SK-N-SH treated with all-trans-retinoic acid at 6 μM for 48 hours (cell line): ENCODE measurements at regions not wholly inside any gene's neighbourhood (a gene's known extent, or its start where the extent isn't known, plus 50 kb on each side); places are given as distances from the start of the nearest gene placed in this dataset.

Experiments used
- ARNTL ChIP-seq: fragments of 450-650 bp; formaldehyde crosslinking; IDR thresholded peaks from 2 replicates; pipeline ENCODE4 v1.5.0; 2020; ENCODE audit warnings: low read depth, mild to moderate bottlenecking, moderate library complexity, borderline replicate concordance
- BACH2 ChIP-seq: fragments of 250-450 bp; sonication (Bioruptor Pico); IDR thresholded peaks from 2 replicates; pipeline ENCODE4 v1.9.0; 2021; ENCODE audit warnings: mild to moderate bottlenecking, borderline replicate concordance
- CSDC2 ChIP-seq: fragments of 250-450 bp; sonication (Bioruptor Pico); IDR thresholded peaks from 2 replicates; pipeline ENCODE4 v1.5.0; 2020; ENCODE audit warnings: mild to moderate bottlenecking, moderate library complexity
- ESRRG ChIP-seq: fragments of 250-450 bp; sonication (Bioruptor Pico); IDR thresholded peaks from 2 replicates; pipeline ENCODE4 v1.6.1; 2021; ENCODE audit warnings: mild to moderate bottlenecking
- SNAI2 ChIP-seq: fragments of 250-450 bp; sonication (Bioruptor Pico); IDR thresholded peaks from 2 replicates; pipeline ENCODE4 v1.5.0; 2020; ENCODE audit warnings: mild to moderate bottlenecking, moderate library complexity
- ZC3H10 ChIP-seq: fragments of 250-450 bp; sonication (Bioruptor Pico); IDR thresholded peaks from 2 replicates; pipeline ENCODE4 v1.5.1; 2021; ENCODE audit warnings: mild to moderate bottlenecking, moderate library complexity
- ZFP30 ChIP-seq: fragments of 450-650 bp; formaldehyde crosslinking; IDR thresholded peaks from 2 replicates; pipeline ENCODE4 v1.5.0; 2022; ENCODE audit warnings: mild to moderate bottlenecking, moderate library complexity
- ZNF70 ChIP-seq: fragments of 450-650 bp; formaldehyde crosslinking; IDR thresholded peaks from 2 replicates; pipeline ENCODE4 v1.5.0; 2020; ENCODE audit warnings: mild to moderate bottlenecking, moderate library complexity
- TF ChIP-seq, protein P1 (sequence below): fragments of 250-450 bp; sonication (Bioruptor Pico); IDR thresholded peaks from 2 replicates; pipeline ENCODE4 v1.8.0; 2020; ENCODE audit warnings: mild to moderate bottlenecking, moderate library complexity, borderline replicate concordance
- TF ChIP-seq, protein P2 (sequence below): fragments of 250-450 bp; sonication (Bioruptor Pico); IDR thresholded peaks from 2 replicates; pipeline ENCODE4 v1.5.1; 2020; ENCODE audit warnings: low read depth, mild to moderate bottlenecking, moderate library complexity

DNA sequence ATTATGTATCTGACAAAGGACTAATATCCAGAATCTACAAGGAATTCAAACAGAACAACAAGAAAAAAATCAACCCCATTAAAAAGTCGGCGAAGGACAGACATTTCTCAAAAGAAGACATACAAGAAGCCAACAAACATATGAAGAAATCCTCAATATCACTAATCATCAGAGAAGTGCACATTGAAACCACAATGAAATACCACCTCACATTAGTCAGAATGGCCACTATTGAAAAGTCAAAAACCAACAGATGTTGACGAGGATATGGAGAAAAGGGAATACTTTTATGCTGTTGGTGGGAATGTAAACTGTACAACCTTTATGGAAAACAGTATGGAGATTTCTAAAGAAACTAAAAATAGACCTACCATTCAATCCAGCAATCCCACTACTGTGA lies 233.1 kb upstream of the PLSCR5 start:
- TF ChIP-seq ZFP30 (CRISPR knock-in tag) (no peak), SNAI2 (no peak), ZNF70 (CRISPR knock-in tag) (no peak), CSDC2 (CRISPR knock-in tag) (no peak), ZC3H10 (CRISPR knock-in tag) (no peak), ARNTL (CRISPR knock-in tag) (no peak), ESRRG (CRISPR knock-in tag) (no peak), BACH2 (CRISPR knock-in tag) (no peak)
- TF ChIP-seq, protein P1, sequence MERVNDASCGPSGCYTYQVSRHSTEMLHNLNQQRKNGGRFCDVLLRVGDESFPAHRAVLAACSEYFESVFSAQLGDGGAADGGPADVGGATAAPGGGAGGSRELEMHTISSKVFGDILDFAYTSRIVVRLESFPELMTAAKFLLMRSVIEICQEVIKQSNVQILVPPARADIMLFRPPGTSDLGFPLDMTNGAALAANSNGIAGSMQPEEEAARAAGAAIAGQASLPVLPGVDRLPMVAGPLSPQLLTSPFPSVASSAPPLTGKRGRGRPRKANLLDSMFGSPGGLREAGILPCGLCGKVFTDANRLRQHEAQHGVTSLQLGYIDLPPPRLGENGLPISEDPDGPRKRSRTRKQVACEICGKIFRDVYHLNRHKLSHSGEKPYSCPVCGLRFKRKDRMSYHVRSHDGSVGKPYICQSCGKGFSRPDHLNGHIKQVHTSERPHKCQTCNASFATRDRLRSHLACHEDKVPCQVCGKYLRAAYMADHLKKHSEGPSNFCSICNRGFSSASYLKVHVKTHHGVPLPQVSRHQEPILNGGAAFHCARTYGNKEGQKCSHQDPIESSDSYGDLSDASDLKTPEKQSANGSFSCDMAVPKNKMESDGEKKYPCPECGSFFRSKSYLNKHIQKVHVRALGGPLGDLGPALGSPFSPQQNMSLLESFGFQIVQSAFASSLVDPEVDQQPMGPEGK (CRISPR knock-in tag), result no peak
- TF ChIP-seq, protein P2, sequence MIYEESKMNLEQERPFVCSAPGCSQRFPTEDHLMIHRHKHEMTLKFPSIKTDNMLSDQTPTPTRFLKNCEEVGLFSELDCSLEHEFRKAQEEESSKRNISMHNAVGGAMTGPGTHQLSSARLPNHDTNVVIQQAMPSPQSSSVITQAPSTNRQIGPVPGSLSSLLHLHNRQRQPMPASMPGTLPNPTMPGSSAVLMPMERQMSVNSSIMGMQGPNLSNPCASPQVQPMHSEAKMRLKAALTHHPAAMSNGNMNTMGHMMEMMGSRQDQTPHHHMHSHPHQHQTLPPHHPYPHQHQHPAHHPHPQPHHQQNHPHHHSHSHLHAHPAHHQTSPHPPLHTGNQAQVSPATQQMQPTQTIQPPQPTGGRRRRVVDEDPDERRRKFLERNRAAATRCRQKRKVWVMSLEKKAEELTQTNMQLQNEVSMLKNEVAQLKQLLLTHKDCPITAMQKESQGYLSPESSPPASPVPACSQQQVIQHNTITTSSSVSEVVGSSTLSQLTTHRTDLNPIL (CRISPR knock-in tag), result no peak
